ENCODE measurements at regions not wholly inside any gene's neighbourhood (a gene's known extent, or its start where the extent isn't known, plus 50 kb on each side); places are given as distances from the start of the nearest gene placed in this dataset.

DNA sequence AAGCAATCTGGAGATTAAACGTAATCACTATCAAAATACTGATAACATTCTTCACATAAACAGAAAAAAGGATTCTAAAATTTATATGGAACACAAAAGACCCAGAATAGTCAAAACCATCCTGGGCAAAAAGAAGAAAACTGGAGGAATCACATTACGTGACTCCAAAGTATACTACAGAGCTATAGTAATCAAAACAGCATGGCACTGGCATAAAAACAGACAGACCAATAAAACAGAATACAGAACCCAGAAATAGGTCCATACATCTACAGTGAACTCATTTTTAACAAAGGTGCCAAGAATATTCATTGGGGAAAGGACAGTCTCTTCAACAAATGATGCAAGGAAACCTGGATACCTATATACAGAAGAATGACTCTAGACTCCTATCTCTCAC is 621.9 kb upstream of the CCDC54 start:
- no peak for DNase-seq (ENCODE audit: low read depth)

DNA sequence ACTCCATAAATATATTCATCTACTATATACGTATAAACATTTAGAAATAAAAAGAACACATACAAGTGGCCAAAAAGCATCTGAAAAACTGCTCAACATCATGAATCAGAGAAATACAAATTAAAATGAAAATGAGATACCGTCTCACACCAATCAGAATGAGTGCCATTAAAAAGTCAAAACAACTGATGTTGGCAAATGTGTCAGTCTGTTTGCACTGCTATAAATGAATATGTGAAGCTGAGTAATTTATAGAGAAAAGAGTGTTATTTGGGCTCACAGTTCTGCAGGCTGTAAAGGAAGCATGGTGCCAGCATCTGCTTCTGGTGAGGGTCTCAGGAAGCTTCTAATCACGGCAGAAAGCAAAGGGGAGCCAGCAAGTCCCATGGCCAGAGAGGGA is 620.3 kb upstream of the CCDC54 start:
- DNase-seq (ENCODE audit: low read depth): no peak

DNA sequence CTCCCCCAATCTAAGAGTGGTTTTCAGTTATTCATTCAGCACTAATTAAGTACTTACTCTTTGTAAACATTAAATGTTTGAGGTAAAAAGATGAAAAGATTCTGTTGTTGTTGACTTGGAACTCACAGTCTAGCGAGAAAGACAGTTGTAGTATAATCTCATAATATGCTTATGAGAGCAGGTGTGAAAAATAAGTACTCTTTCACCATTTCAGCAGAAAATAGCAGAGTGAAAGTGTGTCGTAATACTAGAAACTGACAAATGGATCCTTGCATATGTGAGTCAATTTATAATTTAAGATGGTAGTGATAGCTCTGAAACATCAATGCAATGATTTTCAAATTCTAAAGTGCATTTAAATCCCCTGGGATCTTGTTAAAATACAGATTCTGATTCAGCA is 618.8 kb upstream of the CCDC54 start:
- DNase-seq (ENCODE audit: low read depth): no peak

DNA sequence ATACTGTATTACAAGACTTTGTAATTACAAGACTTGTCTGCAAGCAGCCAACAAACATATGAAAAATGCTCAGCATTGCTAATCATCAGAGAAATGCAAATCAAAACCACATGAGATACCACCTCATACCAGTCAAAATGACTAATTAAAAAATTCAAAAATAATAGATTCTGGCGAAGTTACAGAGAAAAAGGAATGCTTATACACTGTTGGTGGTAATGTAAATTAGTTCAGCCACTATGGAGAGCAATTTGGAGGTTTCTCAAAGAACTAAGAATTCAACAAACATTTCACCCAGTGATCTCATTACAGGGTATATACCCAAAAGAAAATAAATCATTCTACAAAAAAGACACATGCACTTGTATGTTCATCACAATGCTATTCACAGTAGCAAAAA is 617.5 kb upstream of the CCDC54 start:
- peak; percentile 48 for DNase-seq (ENCODE audit: low read depth)

DNA sequence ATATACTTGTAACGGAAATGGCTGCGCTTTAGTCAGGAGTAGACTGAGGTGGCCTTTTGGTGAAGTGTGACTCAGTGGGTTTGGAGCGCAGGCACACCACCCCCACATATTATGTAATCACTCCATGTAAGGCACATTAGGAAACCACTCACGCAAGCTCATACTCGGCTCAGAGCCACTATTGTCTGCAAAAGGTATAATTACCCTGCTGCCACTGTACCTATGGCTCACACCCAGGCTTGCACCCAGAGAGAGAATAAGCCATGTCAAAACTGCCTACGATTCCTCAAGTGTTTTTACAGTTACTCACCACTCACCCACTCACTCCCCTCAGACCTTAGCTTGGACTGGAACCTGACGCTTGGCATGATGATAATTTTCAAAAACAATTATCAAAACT is 611.9 kb upstream of the CCDC54 start:
- DNase-seq (ENCODE audit: low read depth): peak; percentile 93

DNA sequence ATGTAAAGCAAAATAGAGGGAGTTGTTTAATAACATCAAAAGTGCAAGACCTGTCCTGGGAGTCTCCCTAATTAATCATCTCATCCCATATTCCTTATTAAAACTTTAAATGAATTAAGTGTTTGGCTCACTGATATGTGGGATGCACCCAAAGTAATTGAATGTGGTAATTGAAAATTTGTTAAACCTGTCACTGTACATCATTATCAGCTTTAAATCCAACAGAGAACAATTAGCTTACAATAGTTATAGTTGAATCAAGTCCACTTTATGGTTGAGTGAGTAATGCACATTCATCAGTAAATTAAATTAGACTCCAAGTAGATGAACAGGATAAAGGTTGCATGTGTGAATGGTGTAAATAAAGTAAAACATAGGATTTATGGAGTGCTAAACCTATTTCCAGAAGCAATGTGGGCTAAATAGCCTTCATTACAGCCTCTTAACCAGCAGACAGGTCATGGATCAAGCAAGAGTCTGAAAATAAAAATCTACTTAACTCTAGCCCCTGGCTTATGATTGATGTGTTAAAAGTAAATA is 608.2 kb upstream of the CCDC54 start:
- no peak for DNase-seq (ENCODE audit: low read depth)

DNA sequence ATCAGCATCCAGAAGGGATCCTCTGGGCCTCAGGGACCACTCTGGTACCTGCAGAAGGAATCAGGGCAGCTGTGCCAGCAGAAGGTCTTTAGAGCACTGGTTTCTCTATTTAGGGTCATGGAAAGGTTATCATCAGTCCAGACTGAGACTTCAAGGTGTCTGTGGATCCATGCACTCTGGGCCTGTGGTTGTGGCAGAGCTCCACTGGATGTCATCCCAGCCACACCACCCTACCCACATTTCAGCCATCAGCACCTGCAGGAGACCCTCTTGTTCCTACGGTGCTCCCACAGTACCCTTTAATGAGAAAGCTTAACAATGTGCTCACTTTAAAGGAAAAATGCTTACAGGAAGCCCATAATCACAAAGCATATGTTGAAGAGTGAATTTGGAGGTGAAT is 603.4 kb upstream of the CCDC54 start:
- DNase-seq (ENCODE audit: low read depth): no peak

DNA sequence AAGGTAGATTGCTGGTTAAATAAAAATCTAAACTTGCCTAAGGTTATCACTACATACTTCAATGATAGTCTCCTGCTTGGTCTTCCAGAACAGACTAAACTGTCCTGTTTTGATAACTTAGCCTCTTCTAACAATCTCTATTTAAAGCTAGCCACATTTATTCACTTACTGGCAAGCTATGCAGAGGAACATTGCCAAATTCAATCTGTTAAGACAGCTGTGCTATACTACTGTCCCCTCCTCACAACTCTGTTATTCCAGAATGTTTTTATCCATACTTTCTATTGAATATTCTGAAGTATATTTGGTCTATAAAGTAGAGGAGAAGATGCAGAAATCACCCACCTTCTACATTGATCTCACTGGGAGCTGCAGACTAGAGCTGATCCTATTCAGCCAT is 594.0 kb upstream of the CCDC54 start:
- no peak for DNase-seq (ENCODE audit: low read depth)

DNA sequence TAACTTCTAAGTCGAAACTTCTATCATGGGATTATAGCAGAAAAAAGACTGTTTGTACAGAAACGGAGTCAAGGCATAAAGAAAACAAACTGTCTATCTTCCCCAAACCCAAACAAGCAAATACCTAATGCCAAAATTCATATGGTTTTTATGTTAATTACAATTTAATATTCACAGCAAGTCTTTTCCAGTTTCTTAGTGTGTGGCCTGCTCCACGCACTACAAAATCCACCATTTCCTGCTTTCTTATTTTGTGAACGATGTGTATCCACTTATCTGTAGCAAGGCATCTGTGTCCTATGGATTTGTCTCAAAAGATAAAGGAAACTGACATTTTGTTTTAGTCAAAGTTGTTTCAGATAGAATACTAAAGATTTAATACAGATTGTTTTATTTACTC is 588.0 kb upstream of the CCDC54 start:
- DNase-seq (ENCODE audit: low read depth): no peak

DNA sequence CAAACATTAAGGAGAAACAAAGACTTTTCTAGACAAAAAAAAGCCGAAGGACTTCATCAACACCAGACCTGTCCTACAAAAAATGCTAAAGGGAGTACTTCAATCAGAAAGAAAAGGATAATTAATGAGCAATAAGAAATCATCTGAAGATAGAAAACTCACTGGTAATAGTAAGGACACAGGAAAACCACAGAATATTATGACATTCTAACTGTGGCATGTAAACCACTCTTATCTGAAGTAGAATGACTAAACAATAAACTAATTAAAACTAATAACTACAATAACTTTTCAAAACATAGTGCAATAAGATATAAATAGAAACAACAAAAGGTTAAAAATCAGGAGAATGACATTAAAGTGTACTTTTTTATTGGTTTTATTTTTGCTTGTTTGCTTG is 584.5 kb upstream of the CCDC54 start:
- no peak for DNase-seq (ENCODE audit: low read depth)

DNA sequence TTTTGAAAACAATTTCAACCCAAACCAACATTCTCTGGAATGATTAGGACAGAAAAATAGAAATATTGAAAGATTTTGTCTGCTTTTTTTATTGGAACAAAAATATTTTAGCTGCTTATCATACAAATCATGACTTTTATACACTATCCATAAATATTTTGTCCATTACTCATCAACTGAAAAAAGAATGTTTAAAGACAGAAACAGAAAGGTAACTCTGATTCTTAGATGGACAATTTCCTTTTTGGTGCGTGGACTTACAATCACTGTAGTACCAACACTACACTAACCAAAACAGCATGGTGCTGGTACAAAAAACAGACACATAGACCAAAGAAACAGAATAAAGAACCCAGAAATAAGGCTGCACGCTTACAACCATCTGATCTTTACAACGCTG is 582.8 kb upstream of the CCDC54 start:
- no peak for DNase-seq (ENCODE audit: low read depth)

DNA sequence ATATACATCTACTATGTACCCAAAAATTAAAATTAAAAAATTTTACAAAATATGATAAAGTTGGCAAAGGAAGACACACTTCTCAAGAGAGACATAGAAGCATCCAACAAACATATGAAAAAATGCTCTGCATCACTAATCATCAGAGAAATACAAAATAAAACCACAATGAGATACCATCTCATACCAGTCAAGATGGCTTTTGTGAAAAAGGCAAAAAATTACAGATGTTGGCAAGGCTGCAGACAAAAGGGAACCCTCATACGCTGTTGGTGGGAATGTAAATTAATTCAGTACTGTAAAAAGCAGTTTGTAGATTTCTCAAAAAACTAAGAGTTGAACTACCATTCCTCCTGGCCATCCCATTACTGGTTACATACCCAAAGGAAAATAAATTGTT is 581.7 kb upstream of the CCDC54 start:
- DNase-seq (ENCODE audit: low read depth): no peak

DNA sequence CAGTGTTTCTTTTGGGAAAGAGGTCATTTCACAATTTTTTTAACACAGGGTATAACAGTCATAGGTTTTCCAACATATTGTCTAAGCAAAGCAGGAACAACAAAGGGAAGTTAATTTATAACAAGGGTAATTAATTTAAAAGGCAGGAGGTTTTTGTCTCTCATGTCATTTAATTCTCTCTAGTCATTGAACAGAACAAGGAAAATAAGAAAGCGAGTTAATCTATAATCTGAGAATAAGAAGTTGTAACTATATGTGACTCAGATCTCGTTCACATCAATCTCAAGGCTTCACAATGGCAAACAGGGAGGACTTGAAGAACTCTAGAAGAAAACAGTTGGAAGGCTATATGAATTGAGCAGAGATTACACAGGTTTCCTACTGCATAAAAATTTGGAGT is 579.8 kb upstream of the CCDC54 start:
- no peak for DNase-seq (ENCODE audit: low read depth)

DNA sequence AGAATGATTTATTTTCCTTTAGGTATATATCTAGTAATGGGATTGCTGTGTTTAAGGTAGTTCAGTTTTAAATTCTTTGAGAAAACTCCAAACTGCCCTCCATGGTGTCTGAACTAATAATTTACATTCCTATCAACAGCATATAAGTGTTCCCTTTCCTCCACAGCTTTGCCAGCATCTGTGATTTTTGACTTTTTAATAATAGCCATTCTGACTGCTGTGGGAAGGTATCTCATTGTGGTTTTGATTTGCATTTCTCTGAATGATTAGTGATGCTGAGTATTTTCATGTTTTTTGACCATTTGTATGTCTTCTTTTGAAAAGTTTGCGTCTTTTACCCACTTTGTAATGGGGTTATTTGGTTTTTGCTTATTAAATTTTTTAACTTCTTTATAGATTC is 571.6 kb upstream of the CCDC54 start:
- DNase-seq (ENCODE audit: low read depth): no peak

DNA sequence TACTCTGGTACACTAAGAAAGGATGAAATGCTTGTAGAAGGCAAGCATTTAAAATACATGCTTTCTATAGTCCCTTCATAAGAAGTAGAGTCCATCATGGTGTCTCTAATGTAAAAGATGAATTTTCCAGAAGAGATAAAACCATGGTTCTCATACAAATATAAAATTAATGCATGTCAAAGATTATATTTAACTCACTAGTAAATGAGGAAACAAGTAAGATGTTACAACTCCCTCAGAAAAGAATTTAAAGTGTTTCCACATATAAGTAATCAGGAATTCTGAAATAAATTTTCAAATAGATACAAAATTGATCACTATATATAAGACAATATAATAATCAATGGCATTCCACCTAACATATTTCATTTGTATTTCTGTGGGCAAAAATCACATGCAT is 570.3 kb upstream of the CCDC54 start:
- no peak for DNase-seq (ENCODE audit: low read depth)

DNA sequence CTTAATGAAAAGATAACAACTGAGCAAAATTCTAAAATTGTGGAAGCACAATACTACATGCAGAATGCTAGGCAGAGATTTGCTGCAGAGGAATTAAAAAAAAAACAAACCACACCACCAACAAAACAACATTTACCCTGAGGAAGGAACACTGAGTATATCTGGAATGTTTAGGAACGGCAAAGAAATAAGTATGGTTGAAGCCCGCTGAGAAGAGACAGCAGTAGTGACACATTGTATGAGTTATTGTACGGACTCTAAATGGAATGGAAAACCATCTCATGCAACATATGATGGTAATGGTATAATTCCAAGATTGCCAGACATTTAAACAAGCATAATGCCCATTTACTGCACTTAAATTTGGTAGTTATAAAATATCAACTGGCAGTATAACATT is 568.2 kb upstream of the CCDC54 start:
- DNase-seq (ENCODE audit: low read depth): no peak

DNA sequence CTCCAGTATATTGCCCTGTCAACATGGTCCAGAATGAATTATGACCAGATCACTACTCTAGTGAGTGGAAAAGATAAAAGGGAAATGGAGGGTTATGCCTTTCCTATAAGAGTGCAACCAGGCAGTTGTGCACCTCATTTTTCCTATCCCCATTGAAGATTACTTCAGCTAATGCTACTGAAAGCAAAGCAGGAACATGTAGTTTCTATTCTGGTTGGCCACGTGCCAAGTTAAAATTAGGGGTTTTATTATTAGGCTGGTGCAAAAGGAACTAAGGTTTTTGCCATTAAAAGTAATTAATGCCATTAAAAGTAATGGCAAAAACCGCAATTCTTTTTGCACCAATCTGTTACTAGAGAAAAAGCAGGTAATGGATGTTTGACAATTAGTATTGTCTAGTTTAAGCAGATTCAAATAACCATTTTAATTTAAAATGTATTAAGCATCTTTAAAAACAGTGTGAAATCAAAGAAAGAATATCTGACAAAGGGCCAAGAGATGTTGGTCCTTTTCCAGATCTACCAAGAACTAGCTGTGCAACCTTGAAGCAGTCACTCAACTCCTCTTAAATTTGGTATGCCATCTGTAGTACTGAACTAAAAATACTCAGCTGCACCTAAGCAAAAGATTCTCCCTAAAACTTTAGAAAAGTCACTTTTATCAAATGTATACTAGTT is 567.5 kb upstream of the CCDC54 start:
- no peak for DNase-seq (ENCODE audit: low read depth)

DNA sequence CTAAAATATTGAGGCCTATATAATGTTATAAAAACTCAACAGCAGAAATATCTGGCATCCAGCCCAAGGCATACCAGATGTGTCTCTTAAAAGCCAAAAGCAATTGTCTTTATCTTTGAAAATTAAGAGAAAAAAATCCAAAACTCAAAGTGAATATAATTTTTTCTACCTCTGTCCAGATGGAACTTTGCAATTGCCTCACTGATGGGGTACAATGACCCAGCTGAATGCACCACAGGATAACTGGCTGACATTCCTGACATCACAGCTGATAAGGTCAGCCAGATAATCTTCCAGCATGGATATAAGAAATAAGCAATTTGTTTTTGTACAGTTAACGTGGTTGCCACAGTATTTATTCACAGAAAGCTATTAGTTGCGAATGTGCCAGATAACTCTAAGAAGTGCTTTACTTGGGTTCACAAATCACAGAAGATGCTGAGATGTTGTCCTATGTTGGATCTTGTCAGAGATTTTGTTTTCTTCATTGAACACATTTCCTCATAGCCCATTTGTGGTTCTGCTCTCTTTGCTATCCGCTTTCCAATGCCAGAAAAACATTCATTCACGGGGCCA is 566.9 kb upstream of the CCDC54 start:
- no peak for DNase-seq (ENCODE audit: low read depth)

DNA sequence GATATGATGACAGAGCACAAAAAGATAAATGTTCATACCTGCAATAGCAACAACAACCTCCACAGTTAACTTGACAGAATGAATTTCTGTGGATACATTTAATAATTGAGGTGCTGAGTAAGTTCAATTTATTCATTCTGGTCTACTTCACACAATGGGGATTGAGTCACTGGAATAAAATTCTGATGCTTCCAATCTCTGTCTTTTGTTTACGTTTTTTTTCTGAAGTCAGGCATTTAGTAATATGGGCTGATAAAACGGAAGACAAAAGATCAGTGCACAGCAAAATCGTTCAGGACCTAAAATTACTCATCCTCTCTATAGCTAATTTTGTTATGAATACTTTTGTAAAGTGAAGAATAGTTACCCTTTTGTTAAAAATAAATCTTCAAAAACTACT is 565.9 kb upstream of the CCDC54 start:
- DNase-seq (ENCODE audit: low read depth): peak; percentile 76

DNA sequence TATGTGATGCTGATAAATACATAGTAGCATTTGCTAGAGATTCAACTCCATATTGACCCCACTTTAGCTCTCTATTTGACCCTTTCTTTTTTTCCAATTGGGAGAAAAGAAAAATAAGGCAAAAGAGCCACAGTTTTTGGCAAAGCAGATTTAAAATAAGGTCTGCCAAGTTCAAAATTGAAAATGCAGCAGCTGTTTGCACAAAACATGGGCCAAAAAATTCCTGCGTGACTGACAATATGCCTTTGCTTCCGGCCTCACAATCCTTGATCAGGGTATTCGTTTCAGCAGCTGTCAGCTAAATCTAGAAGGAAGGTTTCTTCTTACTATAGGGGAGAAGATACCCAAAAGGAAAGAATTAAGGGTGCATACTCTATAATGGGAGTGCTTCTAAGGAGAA is 563.5 kb upstream of the CCDC54 start:
- DNase-seq (ENCODE audit: low read depth): no peak

DNA sequence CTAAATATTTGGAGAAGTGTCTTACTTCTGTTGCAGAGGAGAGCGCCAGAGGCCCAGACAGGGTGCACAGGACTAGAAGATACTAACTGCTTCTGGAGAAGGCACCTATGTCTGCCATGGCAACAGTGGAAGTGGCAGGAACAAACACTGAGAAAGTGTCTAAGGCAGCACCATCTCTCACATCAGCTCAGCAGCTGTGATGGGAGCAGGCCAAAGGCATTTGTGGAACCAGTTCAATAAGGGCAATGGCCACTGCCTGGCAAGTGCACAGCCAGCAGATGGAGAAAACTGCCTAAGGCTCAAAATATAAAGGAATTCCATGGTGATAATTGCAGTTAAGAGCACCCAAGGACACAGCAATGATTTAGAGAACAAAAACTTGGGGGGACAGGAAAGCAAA is 563.0 kb upstream of the CCDC54 start:
- DNase-seq (ENCODE audit: low read depth): no peak

DNA sequence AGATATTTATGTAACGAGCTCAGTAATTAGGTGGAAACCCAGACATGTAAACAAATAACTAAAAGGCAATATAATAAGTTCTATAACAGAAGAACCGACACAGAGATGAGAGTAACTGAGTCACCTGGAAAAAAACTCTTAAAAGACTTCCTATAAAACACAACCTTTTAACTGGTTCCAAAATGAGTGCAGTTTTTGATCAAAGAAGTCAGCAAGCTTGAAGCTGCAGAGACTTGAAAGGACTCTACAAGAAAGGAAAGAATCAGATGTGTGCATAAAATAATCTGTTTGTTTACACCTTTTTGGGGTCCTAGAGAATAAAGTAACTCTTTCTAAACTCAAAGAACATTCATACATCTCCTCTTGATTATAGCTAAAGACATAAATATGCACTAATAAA is 560.4 kb upstream of the CCDC54 start:
- no peak for DNase-seq (ENCODE audit: low read depth)

DNA sequence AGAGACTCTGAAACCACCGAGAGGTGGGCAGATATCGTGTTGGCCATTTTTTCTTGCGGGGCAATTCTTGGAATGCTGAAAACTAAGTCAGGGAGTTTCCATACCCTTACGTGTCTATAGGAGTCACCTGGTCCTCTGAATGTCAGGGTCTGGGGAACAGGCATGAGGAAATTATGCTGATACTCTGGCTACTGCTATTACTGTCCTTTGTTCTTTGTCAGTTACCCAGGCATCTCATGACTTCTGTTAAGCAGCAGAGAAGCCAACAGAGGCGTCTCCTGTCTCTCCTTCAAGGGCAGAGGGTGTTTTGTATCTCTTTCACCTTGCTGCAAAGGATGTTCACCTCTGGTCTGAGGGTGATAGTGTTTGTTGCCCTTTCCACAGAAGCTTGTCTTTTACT is 559.5 kb upstream of the CCDC54 start:
- DNase-seq (ENCODE audit: low read depth): no peak

DNA sequence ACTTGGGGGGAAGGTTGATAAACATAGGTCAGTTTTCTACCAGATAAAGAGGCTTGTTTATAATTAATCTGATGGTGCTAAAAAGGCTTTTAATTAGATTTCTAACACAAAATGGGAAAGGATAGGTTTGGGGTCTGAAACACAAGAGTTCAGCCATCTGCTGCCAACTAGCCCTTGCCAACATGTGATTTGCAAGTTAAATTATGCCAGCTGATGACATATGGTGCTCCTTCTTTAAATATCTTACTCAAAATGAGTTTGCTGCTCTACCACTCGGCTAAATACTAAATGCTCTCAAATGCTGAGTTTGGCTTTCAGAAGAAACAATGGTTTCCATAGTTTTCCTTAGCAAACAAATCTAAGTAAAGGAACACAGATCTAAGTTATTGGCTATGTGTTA is 557.8 kb upstream of the CCDC54 start:
- DNase-seq (ENCODE audit: low read depth): no peak

Measured in HS-5 (cell line).